Karpas-422 (cell line): ENCODE measurements at regions not wholly inside any gene's neighbourhood (a gene's known extent, or its start where the extent isn't known, plus 50 kb on each side); places are given as distances from the start of the nearest gene placed in this dataset.

Experiments
- DNase-seq: peaks from one replicate; pipeline ENCODE4 v3.0.0-alpha.2; 2015
- H2AFZ ChIP-seq: fragments of 200-600 bp; sonication (generic); 2 replicates; pipeline ENCODE4 v1.6.1; 2014; ENCODE audit warnings: antibody characterized with exemption, low read length, mixed read lengths
- H3K27ac ChIP-seq: fragments of 200-600 bp; sonication (generic); 2 replicates; pipeline ENCODE4 v1.5.1; 2014; ENCODE audit warnings: mild to moderate bottlenecking, low read length, moderate library complexity
- H3K27me3 ChIP-seq: fragments of 200-600 bp; sonication (generic); 2 replicates; pipeline ENCODE4 v1.6.1; 2014; ENCODE audit warnings: low read length, mixed read lengths
- H3K36me3 ChIP-seq: fragments of 200-600 bp; sonication (generic); 2 replicates; pipeline ENCODE4 v1.6.1; 2014; ENCODE audit warnings: low read length, mixed read lengths; ENCODE audit not compliant: insufficient read depth
- H3K4me1 ChIP-seq: fragments of 200-600 bp; sonication (generic); 2 replicates; pipeline ENCODE4 v1.6.1; 2014; ENCODE audit warnings: mild to moderate bottlenecking, low read length, mixed read lengths
- H3K4me2 ChIP-seq: fragments of 200-600 bp; sonication (generic); 2 replicates; pipeline ENCODE4 v1.6.1; 2014; ENCODE audit warnings: low read length, low read depth, mild to moderate bottlenecking; ENCODE audit not compliant: poor library complexity, severe bottlenecking
- H3K4me3 ChIP-seq: fragments of 200-600 bp; sonication (generic); 2 replicates; pipeline ENCODE4 v1.5.1; 2014; ENCODE audit warnings: mild to moderate bottlenecking, antibody characterized with exemption, low read length, mixed read lengths
- H3K79me2 ChIP-seq: fragments of 200-600 bp; sonication (generic); 2 replicates; pipeline ENCODE4 v1.6.1; 2014; ENCODE audit warnings: mild to moderate bottlenecking, low read length, mixed read lengths
- H3K9ac ChIP-seq: fragments of 200-600 bp; sonication (generic); 2 replicates; pipeline ENCODE4 v1.6.0; 2014; ENCODE audit warnings: low read length
- H3K9me2 ChIP-seq: fragments of 200-600 bp; sonication (generic), shearing (Covaris generic); replicated peaks from 2 replicates; pipeline ENCODE4 v1.6.0; 2014; ENCODE audit warnings: mild to moderate bottlenecking, low read length, moderate library complexity; ENCODE audit not compliant: insufficient read depth
- H3K9me3 ChIP-seq: fragments of 300-700, 200-600 bp; sonication (generic); 2 replicates; pipeline ENCODE4 v1.6.1; 2014; ENCODE audit warnings: low read length, mixed read lengths
- H4K20me1 ChIP-seq: fragments of 200-600 bp; sonication (generic); 2 replicates; pipeline ENCODE4 v1.6.1; 2014; ENCODE audit warnings: mild to moderate bottlenecking, antibody characterized with exemption, low read length, low read depth; ENCODE audit not compliant: insufficient read depth

GRCh38 chr7:124403112-124403511 is 362.5 kb downstream of the GPR37 start:
- Histone ChIP-seq H3K79me2 (no peaks in the 10 kb centered on the region), H3K9me3 (no peaks in the 10 kb centered on the region)

GRCh38 chr7:124399941-124400340 is 365.7 kb downstream of the GPR37 start:
- Histone ChIP-seq H2AFZ (no peak overlapping the region), H3K4me2 (no peak overlapping the region), H3K4me3 (no peak overlapping the region), H3K9ac (no peak overlapping the region), H3K79me2 (no peaks in the 10 kb centered on the region), H4K20me1 (no peaks in the 10 kb centered on the region), H3K9me3 (no peaks in the 10 kb centered on the region), H3K27me3 (no peaks in the 10 kb centered on the region), H3K36me3 (no peaks in the 10 kb centered on the region), H3K4me1 (no peaks in the 10 kb centered on the region), H3K9me2 (0 out of 2 replicates have a peak, but pooled peaks cover under 1% of the 10 kb centered on the region), H3K27ac (no peak overlapping the region)
- DNase-seq: no peak

More at GRCh38 chr7:124403112-124403511, 362.5 kb downstream of the GPR37 start:
- Histone ChIP-seq H3K36me3 (no peaks in the 10 kb centered on the region), H3K9ac (no peak overlapping the region), H3K4me3 (no peak overlapping the region), H3K4me1 (no peaks in the 10 kb centered on the region), H3K27ac (no peak overlapping the region), H3K9me2 (0 out of 2 replicates have a peak, but pooled peaks cover 4% of the 10 kb centered on the region), H3K4me2 (no peak overlapping the region), H4K20me1 (no peaks in the 10 kb centered on the region), H3K27me3 (no peaks in the 10 kb centered on the region), H2AFZ (no peak overlapping the region)
- DNase-seq: no peak

GRCh38 chr7:124398937-124399552 is 366.2 kb upstream of the TMEM229A start:
- H3K79me2 ChIP-seq: no peaks in the 10 kb centered on the region
- no peak overlapping the region for H3K4me2 ChIP-seq
- no peak overlapping the region for H3K27ac ChIP-seq
- no peaks in the 10 kb centered on the region for H3K36me3 ChIP-seq
- no peaks in the 10 kb centered on the region for H3K9me2 ChIP-seq
- DNase-seq: no peak
- no peaks in the 10 kb centered on the region for H3K9me3 ChIP-seq
- H2AFZ ChIP-seq: no peak overlapping the region
- no peak overlapping the region for H3K4me3 ChIP-seq
- no peaks in the 10 kb centered on the region for H3K27me3 ChIP-seq
- H3K4me1 ChIP-seq: no peaks in the 10 kb centered on the region
- no peaks in the 10 kb centered on the region for H4K20me1 ChIP-seq
- H3K9ac ChIP-seq: no peak overlapping the region

GRCh38 chr7:124397134-124397533 is 364.3 kb upstream of the TMEM229A start:
- Histone ChIP-seq H3K27ac (no peak overlapping the region), H3K27me3 (no peaks in the 10 kb centered on the region), H2AFZ (no peak overlapping the region), H3K4me1 (no peaks in the 10 kb centered on the region), H4K20me1 (no peaks in the 10 kb centered on the region), H3K4me3 (no peak overlapping the region), H3K79me2 (no peaks in the 10 kb centered on the region), H3K4me2 (no peak overlapping the region), H3K9me3 (no peaks in the 10 kb centered on the region), H3K9ac (no peak overlapping the region), H3K36me3 (no peaks in the 10 kb centered on the region), H3K9me2 (no peaks in the 10 kb centered on the region)
- no peak for DNase-seq

- Histone ChIP-seq H3K36me3 (no peaks in the 10 kb centered on the region), H3K79me2 (no peaks in the 10 kb centered on the region), H3K9me2 (no peaks in the 10 kb centered on the region), H3K9ac (no peak overlapping the region), H4K20me1 (no peaks in the 10 kb centered on the region), H3K9me3 (no peaks in the 10 kb centered on the region), H3K27ac (no peak overlapping the region), H3K4me1 (no peaks in the 10 kb centered on the region), H3K4me2 (no peak overlapping the region), H3K4me3 (no peak overlapping the region), H3K27me3 (no peaks in the 10 kb centered on the region), H2AFZ (no peak overlapping the region)
- no peak for DNase-seq
These were observed 357.4 kb upstream of the TMEM229A start for GRCh38 chr7:124390301-124390700.

- H3K27ac ChIP-seq: no peak overlapping the region
- no peaks in the 10 kb centered on the region for H3K4me1 ChIP-seq
- H4K20me1 ChIP-seq: no peaks in the 10 kb centered on the region
- no peak for DNase-seq
- H2AFZ ChIP-seq: no peak overlapping the region
- no peaks in the 10 kb centered on the region for H3K79me2 ChIP-seq
- H3K9me2 ChIP-seq: no peaks in the 10 kb centered on the region; the same call in 1 of the 2 replicates
- no peak overlapping the region for H3K9ac ChIP-seq
- H3K4me3 ChIP-seq: no peak overlapping the region
- H3K4me2 ChIP-seq: no peak overlapping the region
- no peaks in the 10 kb centered on the region for H3K27me3 ChIP-seq
- H3K9me3 ChIP-seq: no peaks in the 10 kb centered on the region
- no peaks in the 10 kb centered on the region for H3K36me3 ChIP-seq
These were observed 355.9 kb upstream of the TMEM229A start for GRCh38 chr7:124388751-124389150.

- no peak overlapping the region for H3K4me2 ChIP-seq
- H3K36me3 ChIP-seq: no peaks in the 10 kb centered on the region
- no peak overlapping the region for H3K9ac ChIP-seq
- no peaks in the 10 kb centered on the region for H3K4me1 ChIP-seq
- H4K20me1 ChIP-seq: no peaks in the 10 kb centered on the region
- no peaks in the 10 kb centered on the region for H3K27me3 ChIP-seq
- no peak overlapping the region for H2AFZ ChIP-seq
- H3K4me3 ChIP-seq: no peak overlapping the region
- no peaks in the 10 kb centered on the region for H3K9me3 ChIP-seq
- no peak for DNase-seq
- no peak overlapping the region for H3K27ac ChIP-seq
- H3K9me2 ChIP-seq: no peaks in the 10 kb centered on the region; the same call in 1 of the 2 replicates
- H3K79me2 ChIP-seq: no peaks in the 10 kb centered on the region
These were observed 354.2 kb upstream of the TMEM229A start for GRCh38 chr7:124387056-124387455.

- DNase-seq: no peak
- Histone ChIP-seq H3K9me2 (no peaks in the 10 kb centered on the region; the same call in 1 of the 2 replicates), H3K4me3 (no peak overlapping the region), H3K4me2 (no peak overlapping the region), H4K20me1 (no peaks in the 10 kb centered on the region), H2AFZ (no peak overlapping the region), H3K9ac (no peak overlapping the region), H3K36me3 (no peaks in the 10 kb centered on the region), H3K9me3 (no peaks in the 10 kb centered on the region), H3K79me2 (no peaks in the 10 kb centered on the region), H3K27ac (no peak overlapping the region), H3K4me1 (no peaks in the 10 kb centered on the region), H3K27me3 (no peaks in the 10 kb centered on the region)
These were observed 346.4 kb upstream of the TMEM229A start for GRCh38 chr7:124379296-124379695.
